Tibial nerve (tissue), 3 donors: ENCODE measurements at regions not wholly inside any gene's neighbourhood (a gene's known extent, or its start where the extent isn't known, plus 50 kb on each side); places are given as distances from the start of the nearest gene placed in this dataset.

ENCODE experiments used
- CTCF ChIP-seq, 5 experiments: fragments of 200-600 bp in 3 of 5; fragments of 450-650 bp in 2 of 5; sonication (generic) in 3 of 5; IDR thresholded peaks; one replicate each; pipeline ENCODE4 v1.5.1; 2016 to 2019; ENCODE audit warnings: antibody characterized with exemption in 5 of 5, mild to moderate bottlenecking in 3 of 5, moderate library complexity in 2 of 5
- POLR2A ChIP-seq, 2 donors: fragments of 450-650 bp; IDR thresholded peaks; one replicate each; pipeline ENCODE4 v1.6.1; 2017; ENCODE audit warnings: antibody characterized with exemption in 2 of 2, mild to moderate bottlenecking in 2 of 2, moderate library complexity in 2 of 2

GRCh38 chr5:128673000-128673399 is 135.0 kb upstream of the FBN2 start:
- TF ChIP-seq CTCF (IDR thresholded peaks at IDR 0.05) (no peak), POLR2A (IDR thresholded peaks at IDR 0.05) (no peak)
